Activated CD8-positive, alpha-beta T cell treated with anti-CD3 and anti-CD28 coated beads for 36 hours (primary cell): ENCODE measurements at regions not wholly inside any gene's neighbourhood (a gene's known extent, or its start where the extent isn't known, plus 50 kb on each side); places are given as distances from the start of the nearest gene placed in this dataset.

Experiments
- ATAC-seq: fragments of 200-7000 bp; cut with Tn5 transposase; one replicate; pipeline ENCODE4 v1.10.0; 2021; ENCODE audit warnings: mild to moderate bottlenecking, moderate library complexity
- CTCF ChIA-PET: fragments of 350-600 bp; sonication (Branson Sonifier 250); formaldehyde crosslinking; loops from one replicate; lab custom pipeline; 2021; ENCODE audit warnings: antibody characterized with exemption; lab: Charles Lee
- POLR2A ChIA-PET: fragments of 350-600 bp; sonication (Branson Sonifier 250); formaldehyde crosslinking; loops from one replicate; lab custom pipeline; 2021; ENCODE audit warnings: antibody characterized with exemption; lab: Charles Lee
- DNase-seq: peaks from one replicate; pipeline ENCODE4 v3.0.0-alpha.2; 2020
- H3K27ac Mint-ChIP-seq: one replicate; pipeline ENCODE4 v1.8.0; 2021; ENCODE audit warnings: mild to moderate bottlenecking, mixed read lengths
- H3K27me3 Mint-ChIP-seq: one replicate; pipeline ENCODE4 v1.8.0; 2021; ENCODE audit warnings: mixed read lengths
- H3K36me3 Mint-ChIP-seq: one replicate; pipeline ENCODE4 v1.8.0; 2021; ENCODE audit warnings: low read depth, mixed read lengths
- H3K4me1 Mint-ChIP-seq: one replicate; pipeline ENCODE4 v1.8.0; 2021; ENCODE audit warnings: low read depth, mixed read lengths
- H3K4me3 Mint-ChIP-seq: one replicate; pipeline ENCODE4 v1.8.0; 2021; ENCODE audit warnings: mild to moderate bottlenecking, moderate library complexity, mixed read lengths
- H3K9me3 Mint-ChIP-seq: one replicate; pipeline ENCODE4 v1.8.0; 2021; ENCODE audit warnings: mixed read lengths
- CTCF ChIP-seq: fragments of 200-600 bp; IDR thresholded peaks from one replicate; pipeline ENCODE4 v1.8.0; 2022; ENCODE audit warnings: antibody characterized with exemption, mild to moderate bottlenecking
- intact Hi-C: fragments of 100-400 bp; cut with micrococcal nuclease; formaldehyde crosslinking; loops from one replicate; pipeline ENCODE4 v1.10.0; 2022

DNA sequence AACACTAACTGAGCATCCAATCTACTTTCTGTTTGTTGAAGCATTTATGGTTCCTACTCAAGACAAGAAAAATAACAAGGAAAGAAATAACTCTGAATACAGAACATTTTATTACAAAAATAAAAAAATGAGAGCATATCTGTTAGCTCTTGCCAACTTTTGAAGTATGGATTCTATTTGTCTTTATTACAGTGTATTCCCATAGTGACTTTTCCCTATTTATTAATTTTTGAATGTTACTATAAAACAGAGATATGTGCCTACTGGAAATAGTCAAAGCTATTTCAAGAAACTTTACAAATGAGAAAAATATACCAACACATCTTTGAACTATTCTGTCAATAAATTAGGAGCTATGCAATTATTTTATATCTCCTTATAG, 153.0 kb downstream of the HLX start:
- no peaks in the 10 kb centered on the region for H3K36me3 Mint-ChIP-seq
- no peak for TF ChIP-seq CTCF
- DNase-seq (no peak), ATAC-seq (no peak)
- H3K4me3 Mint-ChIP-seq, result no peak overlapping the region
- intact Hi-C loops, result no loop called here
- ChIA-PET CTCF (interaction anchor here (1.0 kb wide), 1 partner anchor 20 kb away, joined by 3 read pairs; no protein-coding TSS in a partner anchor), POLR2A (no interaction called here)
- no peaks in the 10 kb centered on the region for H3K27me3 Mint-ChIP-seq
- H3K9me3 Mint-ChIP-seq, result no peaks in the 10 kb centered on the region
- no peaks in the 10 kb centered on the region for H3K4me1 Mint-ChIP-seq
- H3K27ac Mint-ChIP-seq, result no peak overlapping the region

- H3K36me3 Mint-ChIP-seq, result no peaks in the 10 kb centered on the region
- ChIA-PET CTCF (interaction anchor here (1.0 kb wide), 1 partner anchor 21 kb away, joined by 3 read pairs; no protein-coding TSS in a partner anchor), POLR2A (no interaction called here)
- no peaks in the 10 kb centered on the region for H3K27me3 Mint-ChIP-seq
- no peak overlapping the region for H3K4me3 Mint-ChIP-seq
- ATAC-seq (no peak), DNase-seq (no peak)
- no peaks in the 10 kb centered on the region for H3K4me1 Mint-ChIP-seq
- no peaks in the 10 kb centered on the region for H3K9me3 Mint-ChIP-seq
- intact Hi-C loops, result no loop called here
- no peak for TF ChIP-seq CTCF
- no peak overlapping the region for H3K27ac Mint-ChIP-seq
These were observed 153.5 kb downstream of the HLX start for GRCh38 chr1:221032637-221033280.

GRCh38 chr1:221035662-221036153, 156.5 kb downstream of the HLX start:
- no peak for TF ChIP-seq CTCF
- no peaks in the 10 kb centered on the region for H3K9me3 Mint-ChIP-seq
- ATAC-seq, result no peak
- H3K27me3 Mint-ChIP-seq, result peaks cover 2% of the 10 kb centered on the region
- ChIA-PET CTCF (interaction anchor here (1.1 to 1.6 kb wide), 2 partner anchors 10 to 15 kb away, joined by 3 to 5 read pairs; no protein-coding TSS in a partner anchor), POLR2A (no interaction called here)
- intact Hi-C loops, result no loop called here
- H3K36me3 Mint-ChIP-seq, result no peaks in the 10 kb centered on the region
- no peak overlapping the region for H3K27ac Mint-ChIP-seq
- H3K4me3 Mint-ChIP-seq, result no peak overlapping the region
- DNase-seq, result no peak
- no peaks in the 10 kb centered on the region for H3K4me1 Mint-ChIP-seq

- DNase-seq, result no peak
- no peak for ATAC-seq
- Mint-ChIP-seq H3K4me3 (no peak overlapping the region), H3K27me3 (peaks cover 4% of the 10 kb centered on the region), H3K4me1 (no peaks in the 10 kb centered on the region), H3K27ac (no peak overlapping the region), H3K36me3 (no peaks in the 10 kb centered on the region), H3K9me3 (no peaks in the 10 kb centered on the region)
- no peak for TF ChIP-seq CTCF
- ChIA-PET CTCF (no interaction called here), POLR2A (no interaction called here)
- intact Hi-C loops, result no loop called here
These were observed 160.4 kb downstream of the HLX start for GRCh38 chr1:221039616-221040015.

DNA sequence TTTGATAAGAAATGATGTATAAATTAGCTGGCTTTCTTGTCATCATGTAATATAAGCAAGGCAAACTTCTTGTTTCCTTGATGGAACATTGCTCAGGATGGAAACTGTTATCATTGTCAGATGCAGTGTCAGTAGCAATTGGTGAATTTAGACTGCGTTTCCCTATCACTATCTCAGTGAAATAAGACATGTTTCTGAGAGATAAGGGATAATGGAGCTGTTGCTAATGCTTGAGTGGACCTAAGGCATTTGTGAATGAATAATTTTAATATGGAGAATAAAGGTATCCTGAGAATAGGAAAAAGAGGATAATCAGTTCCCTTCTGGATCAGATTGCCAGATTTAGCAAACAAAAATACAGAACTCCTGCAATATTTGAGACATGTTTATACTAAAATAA, 160.9 kb downstream of the HLX start:
- no peak for TF ChIP-seq CTCF
- no peaks in the 10 kb centered on the region for H3K9me3 Mint-ChIP-seq
- no peaks in the 10 kb centered on the region for H3K4me1 Mint-ChIP-seq
- no peaks in the 10 kb centered on the region for H3K36me3 Mint-ChIP-seq
- CTCF ChIA-PET, result no interaction called here
- DNase-seq (no peak), ATAC-seq (no peak)
- POLR2A ChIA-PET, result interaction anchor here (0.7 kb wide), 1 partner anchor 330 kb away, joined by 3 read pairs; no protein-coding TSS in a partner anchor
- no peak overlapping the region for H3K27ac Mint-ChIP-seq
- peaks cover 6% of the 10 kb centered on the region for H3K27me3 Mint-ChIP-seq
- no peak overlapping the region for H3K4me3 Mint-ChIP-seq
- intact Hi-C loops, result no loop called here
